ENCODE measurements at regions not wholly inside any gene's neighbourhood (a gene's known extent, or its start where the extent isn't known, plus 50 kb on each side); places are given as distances from the start of the nearest gene placed in this dataset.

- TF ChIP-seq EZH2 (IDR thresholded peaks at IDR 0.05) (no peak), CTCF (IDR thresholded peaks at IDR 0.05) (no peak), EZH2phosphoT487 (IDR thresholded peaks at IDR 0.05) (no peak)
Measured at GRCh38 chr5:2166979-2167377, 284.3 kb upstream of the IRX4 start.

All from neural progenitor cell (in vitro differentiated cells).